HepG2 (cell line): ENCODE measurements at regions not wholly inside any gene's neighbourhood (a gene's known extent, or its start where the extent isn't known, plus 50 kb on each side); places are given as distances from the start of the nearest gene placed in this dataset.

ENCODE experiments used
- FOXK2 ChIP-seq: fragments of 450-650 bp; IDR thresholded peaks from 2 replicates; pipeline ENCODE4 v1.6.1; 2016
- NFIC ChIP-seq: IDR thresholded peaks from 2 replicates; pipeline ENCODE4 v1.6.1; 2012; ENCODE audit warnings: mild to moderate bottlenecking, low read length, inconsistent platforms
- POLR2A ChIP-seq, 2 experiments: IDR thresholded peaks; 2 replicates each; pipeline ENCODE4 v1.6.1; 2011; ENCODE audit warnings: low read depth in 2 of 2, low read length in 2 of 2, mild to moderate bottlenecking in 1 of 2, moderate library complexity in 1 of 2; ENCODE audit not compliant: insufficient read depth in 1 of 2
- RELA ChIP-seq: sonication (generic); formaldehyde crosslinking; IDR thresholded peaks from 2 replicates; pipeline ENCODE4 v1.4.0; 2020; ENCODE audit warnings: missing genetic modification reagents
- ZUFSP ChIP-seq: sonication (generic); formaldehyde crosslinking; IDR thresholded peaks from 2 replicates; pipeline ENCODE4 v1.9.0; 2021; ENCODE audit warnings: missing genetic modification reagents, mild to moderate bottlenecking, borderline replicate concordance

GRCh38 chr12:108021141-108021540 is 107.9 kb upstream of the WSCD2 start:
- no peak for TF ChIP-seq ZUFSP (CRISPR knock-in tag)
- no peak for TF ChIP-seq RELA (CRISPR knock-in tag)
- TF ChIP-seq NFIC = no peak
- no peak for TF ChIP-seq FOXK2
- no peak for TF ChIP-seq POLR2A (IDR thresholded peaks at IDR 0.05; ENCODE audit: insufficient read depth in 1 of 2, low read depth in 2 of 2, low read length in 2 of 2)
